GM18499 (cell line): ENCODE measurements at regions not wholly inside any gene's neighbourhood (a gene's known extent, or its start where the extent isn't known, plus 50 kb on each side); places are given as distances from the start of the nearest gene placed in this dataset.

Experiments
- ATAC-seq: cut with Tn5 transposase; IDR thresholded peaks from one replicate; pipeline ENCODE4 v1.9.1; 2021; ENCODE audit warnings: moderate number of reproducible peaks; ENCODE audit not compliant: insufficient read depth, unreplicated experiment

- peak; percentile 99 for ATAC-seq
Observed at GRCh38 chr2:18849841-18850578, 260.6 kb upstream of the NT5C1B start.

GRCh38 chr2:18848646-18849045 lies 259.3 kb upstream of the NT5C1B start:
- ATAC-seq: no peak

DNA sequence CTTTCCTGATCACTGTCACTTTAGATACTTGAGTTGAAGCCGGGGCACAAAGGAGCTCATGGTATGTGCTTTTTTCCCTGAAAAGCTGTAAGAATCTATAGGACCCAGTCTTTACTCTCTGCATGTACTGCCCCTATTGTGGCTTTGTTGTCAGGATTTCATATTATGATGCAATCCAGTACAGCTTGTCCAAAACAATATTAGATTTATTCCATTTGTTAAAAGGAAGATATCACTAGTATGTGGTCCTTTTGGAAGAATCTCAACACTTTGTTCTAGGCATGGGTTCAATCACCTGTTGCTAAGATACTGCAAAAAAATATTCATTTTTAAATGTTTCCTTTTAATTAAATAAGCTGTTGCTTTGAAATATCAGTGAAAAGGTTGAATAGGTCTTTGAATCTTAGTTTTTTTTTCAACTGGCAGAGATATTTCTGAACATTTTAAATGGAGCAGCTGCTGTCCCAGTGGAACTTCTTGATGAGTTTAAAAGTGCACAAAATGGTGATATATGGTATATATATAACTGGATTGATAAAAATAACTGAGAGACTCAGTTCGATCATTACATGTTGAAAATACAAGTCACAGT lies 256.6 kb upstream of the NT5C1B start:
- ATAC-seq: no peak

- no peak for ATAC-seq
Observed at GRCh38 chr2:18842836-18843235, 253.5 kb upstream of the NT5C1B start.

GRCh38 chr2:18841248-18842150 lies 252.1 kb upstream of the NT5C1B start:
- ATAC-seq: no peak

DNA sequence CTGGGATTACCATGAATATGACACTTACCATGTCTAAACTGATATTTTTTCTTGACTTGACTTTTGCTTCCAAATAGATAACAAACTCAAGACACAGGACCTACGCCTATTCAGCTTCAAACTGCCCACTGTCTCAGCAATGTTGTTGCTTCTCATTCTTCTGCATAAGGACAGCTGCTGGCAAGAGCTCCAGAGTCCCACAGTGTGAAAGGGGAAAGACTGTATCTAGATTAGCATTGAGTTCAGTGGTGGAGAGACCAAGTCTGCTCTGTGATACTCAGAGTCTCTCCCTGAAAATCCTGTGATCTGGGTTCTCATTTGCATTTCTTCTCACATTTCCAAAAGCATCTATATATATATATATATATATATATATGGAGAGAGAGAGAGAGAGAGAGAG lies 247.9 kb upstream of the NT5C1B start:
- no peak for ATAC-seq

DNA sequence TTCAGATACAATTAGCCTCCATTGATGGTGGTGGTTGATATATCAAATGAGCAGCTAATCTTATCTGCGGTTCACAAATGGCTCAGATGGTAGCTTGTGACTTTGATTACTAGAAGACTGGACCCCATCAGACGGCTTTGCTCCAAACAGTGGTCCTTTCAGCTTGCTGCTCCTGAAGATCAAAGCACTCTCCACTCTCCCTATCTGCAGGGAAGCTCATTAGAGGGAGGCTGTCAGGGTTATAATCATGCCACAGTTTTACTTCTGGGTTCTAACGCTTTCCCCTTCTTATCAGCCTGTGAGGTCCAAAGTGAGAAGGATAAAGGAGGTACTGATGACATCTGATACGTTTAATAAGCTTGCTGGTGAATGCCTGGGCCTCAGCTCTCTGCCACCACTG lies 247.1 kb upstream of the NT5C1B start:
- ATAC-seq: no peak

DNA sequence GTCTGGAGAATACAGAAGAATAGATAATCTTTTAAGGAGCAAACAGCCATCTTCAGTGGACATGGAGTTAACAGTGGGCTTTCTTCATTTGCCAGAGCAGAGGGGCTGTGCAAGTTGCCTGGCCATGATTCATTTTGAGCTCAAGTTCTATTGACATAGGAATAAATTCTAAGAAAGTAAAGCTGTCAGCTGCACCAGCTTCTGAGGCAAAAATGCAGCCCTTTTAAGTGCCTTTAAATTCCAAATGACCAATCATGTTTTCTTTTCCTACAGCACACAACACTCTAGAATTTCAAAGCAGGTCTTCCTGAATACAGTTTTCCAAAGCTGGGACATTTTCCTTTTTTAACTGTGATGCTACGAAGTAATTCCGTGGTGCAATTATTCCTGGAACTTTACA lies 246.4 kb upstream of the NT5C1B start:
- ATAC-seq: no peak

GRCh38 chr2:18834341-18834740 lies 245.0 kb upstream of the NT5C1B start:
- no peak for ATAC-seq

DNA sequence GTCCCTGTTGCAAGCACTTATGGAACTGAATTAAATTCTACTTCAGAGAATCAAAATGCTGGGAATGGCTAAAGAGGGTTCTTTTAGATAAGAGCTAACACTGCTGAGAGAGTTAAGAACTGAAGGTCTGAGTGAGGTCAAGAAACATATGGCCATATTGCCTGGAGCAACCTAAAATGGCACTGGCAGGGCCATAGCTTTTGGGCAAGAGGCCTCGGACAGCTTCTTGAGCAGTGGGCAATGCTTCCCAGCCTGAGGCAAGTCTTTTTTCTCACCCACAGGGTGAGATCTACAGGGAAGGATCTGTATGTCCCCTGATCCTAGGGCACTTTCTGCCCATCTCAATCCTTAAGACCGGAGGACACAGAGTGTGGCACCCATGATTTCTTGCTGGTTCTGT lies 244.6 kb upstream of the NT5C1B start:
- ATAC-seq: no peak

GRCh38 chr2:18831916-18832510 lies 242.6 kb upstream of the NT5C1B start:
- ATAC-seq: no peak

DNA sequence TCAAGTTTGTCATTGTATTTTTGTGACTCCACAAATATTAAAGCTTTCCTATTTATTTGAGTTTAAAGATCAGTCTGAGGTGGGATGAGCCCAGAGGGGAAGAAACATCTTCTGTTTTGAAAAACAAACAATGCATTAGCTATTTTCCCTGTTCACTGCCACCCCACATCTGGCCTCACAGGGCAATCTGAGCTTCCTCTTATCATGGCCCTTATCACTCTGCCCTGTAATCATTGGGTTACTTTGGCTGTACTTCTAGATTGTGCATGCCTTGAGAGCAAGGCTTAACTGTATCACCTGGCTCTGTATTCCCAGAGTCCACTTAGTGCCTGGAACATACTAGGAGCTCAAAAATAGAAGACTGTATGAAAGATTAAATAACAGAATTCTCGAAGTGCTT lies 241.6 kb upstream of the NT5C1B start:
- no peak for ATAC-seq

DNA sequence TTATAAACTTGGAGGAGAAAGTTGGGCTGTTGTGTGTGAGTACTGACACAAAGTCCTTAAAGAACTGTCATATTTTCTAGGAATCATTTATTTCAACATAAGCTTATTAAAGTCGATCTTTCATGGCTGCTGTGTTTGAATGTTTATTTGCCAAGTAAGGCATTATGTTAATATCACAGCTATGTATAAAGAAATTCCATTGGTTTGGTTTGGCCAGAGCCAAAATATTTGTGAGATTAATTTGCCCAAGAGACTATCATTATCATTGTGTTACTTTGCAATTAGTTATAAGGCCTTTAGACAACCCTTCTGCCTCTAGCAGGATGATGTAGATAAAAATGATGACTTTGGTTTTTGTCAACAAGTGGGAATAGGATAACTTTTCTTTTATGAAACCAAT lies 240.6 kb upstream of the NT5C1B start:
- no peak for ATAC-seq

DNA sequence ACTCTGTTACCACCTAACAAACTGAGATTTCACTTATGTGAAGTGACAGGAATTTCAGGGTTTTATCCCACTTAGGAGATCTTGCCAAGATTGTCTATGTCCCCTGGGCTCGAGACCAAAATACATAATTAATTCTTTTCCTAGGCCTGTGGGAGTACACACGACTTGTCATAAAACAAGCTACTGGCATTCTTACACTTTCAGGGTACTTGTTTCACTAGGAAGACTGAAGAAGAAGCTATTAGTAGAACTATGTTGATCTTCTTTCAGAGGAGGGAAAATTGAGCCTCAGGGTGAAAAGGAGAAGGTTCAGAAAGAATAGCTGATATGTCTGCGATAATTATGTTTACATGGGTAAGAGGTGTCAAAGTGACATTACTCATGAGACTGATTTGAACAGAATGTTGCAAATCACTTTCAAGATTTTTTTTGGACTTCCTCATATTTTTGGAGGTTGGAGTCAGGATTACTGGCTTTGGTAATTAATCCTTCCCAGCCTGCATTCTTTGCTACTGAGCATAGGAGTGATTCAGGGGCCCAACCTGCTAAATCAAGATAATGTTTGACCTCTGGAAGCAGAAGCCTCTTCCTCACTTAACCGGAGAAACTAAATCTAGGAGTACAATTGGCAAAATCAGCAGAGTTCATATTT lies 240.0 kb upstream of the NT5C1B start:
- ATAC-seq: no peak

GRCh38 chr2:18828296-18828695 lies 238.9 kb upstream of the NT5C1B start:
- ATAC-seq: no peak

DNA sequence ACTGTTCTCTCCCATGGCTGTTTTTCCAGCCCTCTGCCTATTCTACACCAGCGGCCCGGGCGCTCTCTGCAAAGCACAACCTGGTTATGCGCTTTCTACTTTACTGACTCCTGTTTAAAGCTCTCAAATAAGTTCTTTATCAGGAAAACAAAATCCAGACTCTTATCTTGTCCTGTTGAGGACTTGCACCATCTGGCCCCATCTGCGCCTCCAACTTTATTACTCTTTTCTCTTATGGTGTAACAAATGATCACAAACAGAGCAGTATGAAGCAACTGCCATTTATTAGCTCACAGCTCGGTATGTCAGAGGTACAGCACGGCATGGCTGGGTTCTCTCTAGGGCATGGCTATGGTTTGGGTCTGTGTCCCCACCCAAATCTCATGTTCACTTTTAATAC lies 236.5 kb upstream of the NT5C1B start:
- no peak for ATAC-seq

DNA sequence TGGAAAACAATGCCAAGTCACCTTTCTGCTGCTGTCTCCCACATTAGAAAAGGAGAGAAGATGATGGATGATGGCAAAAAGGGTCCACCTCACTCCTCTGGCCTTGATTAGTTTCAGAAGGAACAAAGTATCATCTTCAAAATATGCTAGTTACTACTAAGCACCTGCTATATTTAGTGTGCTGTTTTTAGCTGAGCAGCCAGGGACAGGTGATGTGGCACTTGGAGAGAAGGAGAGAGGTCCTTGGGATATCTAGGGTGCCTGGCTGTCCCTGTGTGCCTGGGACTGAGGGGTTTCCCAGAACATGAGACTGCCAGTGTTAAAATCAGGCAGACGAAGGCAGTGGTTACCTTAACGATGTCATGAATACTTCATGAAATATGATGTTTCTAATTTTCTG lies 235.5 kb upstream of the NT5C1B start:
- ATAC-seq: no peak

DNA sequence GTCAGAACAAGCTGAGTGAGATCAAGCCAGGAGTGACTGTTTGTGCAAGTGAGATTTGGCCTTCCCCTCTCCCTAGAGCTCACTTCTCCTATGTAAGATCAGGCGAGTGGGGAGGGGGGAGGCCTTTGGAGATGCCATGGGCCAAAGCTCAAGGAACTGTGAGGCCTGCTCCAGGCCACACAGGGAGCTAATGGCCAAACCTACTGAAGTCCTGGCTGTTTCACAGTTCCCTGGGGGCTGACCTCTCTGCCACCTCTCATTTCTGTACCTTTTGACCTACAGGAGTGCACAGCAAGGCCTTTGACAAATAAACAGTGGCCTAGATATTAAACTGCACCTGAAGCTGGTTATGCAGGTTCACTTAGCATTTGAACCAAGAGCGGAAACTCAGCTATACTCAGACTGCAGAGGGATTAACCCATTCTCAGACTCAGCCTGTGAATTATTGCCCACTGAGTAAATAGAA lies 235.0 kb upstream of the NT5C1B start:
- ATAC-seq: no peak

DNA sequence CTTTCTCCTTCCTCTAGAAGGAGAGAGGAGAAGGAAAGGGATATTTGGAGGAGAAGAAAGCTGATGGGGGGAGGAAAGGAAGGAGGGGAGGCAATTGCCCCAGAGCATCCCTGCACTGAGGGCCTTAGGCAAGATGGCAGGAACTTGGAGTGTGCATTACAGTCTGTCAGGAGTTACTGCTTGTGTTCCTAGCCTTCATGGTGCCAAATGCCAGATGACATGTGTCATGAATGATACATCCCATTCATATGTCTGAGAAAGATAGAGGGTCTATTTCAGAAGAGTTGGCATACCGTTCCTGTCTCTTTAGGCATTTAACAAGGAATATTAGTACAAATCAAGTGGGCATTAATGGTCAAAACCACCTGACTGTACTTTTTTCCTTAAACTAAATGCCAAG lies 232.1 kb upstream of the NT5C1B start:
- no peak for ATAC-seq

GRCh38 chr2:18820966-18821365 lies 231.6 kb upstream of the NT5C1B start:
- no peak for ATAC-seq
